GM10266 (cell line): ENCODE measurements at regions not wholly inside any gene's neighbourhood (a gene's known extent, or its start where the extent isn't known, plus 50 kb on each side); places are given as distances from the start of the nearest gene placed in this dataset.

Source experiments
- DNase-seq: peaks from one replicate; pipeline ENCODE4 v3.0.0; 2012; ENCODE audit errors: extremely low spot score
- TF ChIP-seq, protein P1 (sequence below): IDR thresholded peaks from 2 replicates; pipeline ENCODE4 v1.5.1; 2012; ENCODE audit warnings: mild to moderate bottlenecking, low read depth; ENCODE audit not compliant: control insufficient read depth, insufficient read depth; ENCODE audit errors: missing control alignments

DNA sequence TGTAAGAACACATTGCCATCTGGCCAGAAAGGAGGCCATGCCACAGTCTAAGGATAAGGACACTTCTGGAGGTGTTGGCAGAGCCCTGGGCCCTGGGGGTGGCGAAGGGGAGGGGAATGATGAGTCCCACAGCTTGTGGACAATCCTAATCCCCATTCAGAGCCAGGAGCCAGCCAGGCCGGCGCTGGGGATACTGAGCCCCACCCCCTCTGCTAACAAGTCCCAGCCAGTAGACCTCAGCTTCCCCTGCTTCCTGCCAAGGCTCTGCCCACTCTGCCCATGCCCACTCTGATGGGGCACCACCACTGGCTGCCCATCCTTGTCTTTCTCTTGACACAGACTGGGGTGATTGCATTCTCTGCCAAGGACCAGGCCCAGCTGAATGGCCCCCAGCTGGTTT is 71.9 kb downstream of the NAV1 start:
- TF ChIP-seq, protein P1, sequence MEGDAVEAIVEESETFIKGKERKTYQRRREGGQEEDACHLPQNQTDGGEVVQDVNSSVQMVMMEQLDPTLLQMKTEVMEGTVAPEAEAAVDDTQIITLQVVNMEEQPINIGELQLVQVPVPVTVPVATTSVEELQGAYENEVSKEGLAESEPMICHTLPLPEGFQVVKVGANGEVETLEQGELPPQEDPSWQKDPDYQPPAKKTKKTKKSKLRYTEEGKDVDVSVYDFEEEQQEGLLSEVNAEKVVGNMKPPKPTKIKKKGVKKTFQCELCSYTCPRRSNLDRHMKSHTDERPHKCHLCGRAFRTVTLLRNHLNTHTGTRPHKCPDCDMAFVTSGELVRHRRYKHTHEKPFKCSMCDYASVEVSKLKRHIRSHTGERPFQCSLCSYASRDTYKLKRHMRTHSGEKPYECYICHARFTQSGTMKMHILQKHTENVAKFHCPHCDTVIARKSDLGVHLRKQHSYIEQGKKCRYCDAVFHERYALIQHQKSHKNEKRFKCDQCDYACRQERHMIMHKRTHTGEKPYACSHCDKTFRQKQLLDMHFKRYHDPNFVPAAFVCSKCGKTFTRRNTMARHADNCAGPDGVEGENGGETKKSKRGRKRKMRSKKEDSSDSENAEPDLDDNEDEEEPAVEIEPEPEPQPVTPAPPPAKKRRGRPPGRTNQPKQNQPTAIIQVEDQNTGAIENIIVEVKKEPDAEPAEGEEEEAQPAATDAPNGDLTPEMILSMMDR: no peak
- no peak for DNase-seq

DNA sequence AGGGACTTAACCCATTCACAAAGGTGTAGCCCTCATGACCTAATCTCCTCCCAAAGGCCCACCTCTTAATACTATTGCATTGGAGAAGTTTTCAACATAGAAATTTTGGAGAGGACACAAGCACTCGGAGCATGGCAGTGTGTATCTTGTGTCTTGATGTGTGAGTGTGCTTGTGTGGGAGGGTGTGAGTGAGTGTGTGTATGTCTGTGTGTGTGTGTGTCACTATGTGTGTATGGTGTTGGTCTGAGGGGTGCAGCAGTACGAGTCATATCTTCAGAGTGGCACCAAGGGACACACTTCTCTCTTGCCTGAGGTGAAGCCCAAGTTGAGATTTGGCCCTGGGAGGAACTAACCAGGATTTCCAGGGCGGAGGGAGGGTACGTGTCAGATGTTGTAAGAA is 73.7 kb downstream of the NAV1 start:
- DNase-seq: no peak
- TF ChIP-seq, protein P1: no peak

DNA sequence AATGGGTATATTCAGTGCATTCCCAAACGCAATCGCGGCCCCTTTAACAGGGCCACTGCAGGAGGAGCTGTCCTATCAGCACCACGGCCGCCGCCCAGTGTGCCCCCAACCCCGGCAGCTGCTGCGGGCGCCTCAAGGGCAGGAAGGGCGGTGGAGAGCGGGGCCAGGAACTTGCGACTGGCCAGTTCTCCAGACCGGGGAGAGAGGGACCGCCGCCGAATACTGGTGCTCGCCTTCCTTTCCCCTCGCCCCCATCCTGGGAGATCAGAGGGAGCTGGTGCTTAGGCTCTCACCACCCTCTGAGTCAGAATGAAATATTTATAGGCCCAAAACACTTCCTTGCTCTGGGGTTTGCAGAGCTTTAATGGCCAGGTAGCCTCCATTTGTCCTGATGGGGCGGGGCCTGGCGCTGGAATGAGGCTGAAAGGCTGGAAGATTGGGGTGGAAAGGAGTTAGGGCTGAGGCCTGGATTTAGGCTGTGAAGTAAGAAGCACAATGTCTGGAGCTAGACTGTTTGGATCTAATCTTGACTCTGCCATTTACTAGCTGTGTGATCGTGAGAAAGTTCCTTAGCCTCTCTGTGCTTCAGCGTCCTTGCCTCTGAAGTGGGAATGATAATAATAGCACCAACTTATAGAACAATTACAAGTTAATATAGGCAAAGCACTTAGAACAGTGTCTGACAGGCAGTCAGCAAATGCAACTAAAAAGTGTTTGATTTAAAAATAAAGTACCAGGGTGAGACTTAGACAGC is 75.5 kb downstream of the NAV1 start:
- TF ChIP-seq, protein P1: no peak
- no peak for DNase-seq

DNA sequence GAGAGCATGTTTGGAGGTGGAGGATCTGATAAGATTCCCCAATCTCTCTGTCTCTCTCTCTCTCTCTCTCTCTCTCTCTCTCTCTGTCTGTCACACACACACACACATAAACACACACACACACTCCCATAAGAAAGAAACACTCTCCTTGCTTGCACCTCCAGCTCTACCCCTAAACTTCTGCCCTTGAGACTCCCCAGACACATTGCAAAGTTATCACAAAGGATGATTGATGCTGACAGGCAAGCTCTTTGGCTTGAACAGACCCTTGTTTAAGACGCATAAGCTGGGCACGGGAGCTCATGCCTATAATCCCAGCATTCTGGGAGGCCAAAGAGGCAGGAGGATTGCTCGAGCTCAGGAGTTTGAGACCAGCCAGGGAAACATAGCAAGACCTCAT is 78.2 kb downstream of the NAV1 start:
- TF ChIP-seq, protein P1: no peak
- DNase-seq: no peak

DNA sequence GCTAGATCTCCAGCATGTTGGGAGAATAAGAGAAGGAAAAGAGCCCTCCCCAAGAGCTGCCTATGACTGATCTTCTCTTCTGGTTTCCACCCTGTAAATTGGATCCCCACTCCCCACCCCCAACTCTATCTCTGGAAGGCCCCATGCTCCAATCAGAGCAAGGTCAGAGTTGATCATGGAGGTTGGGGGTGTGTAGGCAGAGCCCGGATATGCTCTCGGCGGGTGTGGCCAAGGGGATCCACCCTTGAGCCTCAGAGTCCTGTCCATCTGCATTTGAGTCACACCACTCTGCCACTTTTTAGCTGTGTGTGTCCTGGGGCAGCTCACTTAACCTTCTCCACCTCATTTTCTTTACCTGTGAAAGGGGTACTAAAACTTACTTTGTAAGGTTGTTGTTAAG is 79.5 kb downstream of the NAV1 start:
- DNase-seq: no peak
- TF ChIP-seq, protein P1: no peak

DNA sequence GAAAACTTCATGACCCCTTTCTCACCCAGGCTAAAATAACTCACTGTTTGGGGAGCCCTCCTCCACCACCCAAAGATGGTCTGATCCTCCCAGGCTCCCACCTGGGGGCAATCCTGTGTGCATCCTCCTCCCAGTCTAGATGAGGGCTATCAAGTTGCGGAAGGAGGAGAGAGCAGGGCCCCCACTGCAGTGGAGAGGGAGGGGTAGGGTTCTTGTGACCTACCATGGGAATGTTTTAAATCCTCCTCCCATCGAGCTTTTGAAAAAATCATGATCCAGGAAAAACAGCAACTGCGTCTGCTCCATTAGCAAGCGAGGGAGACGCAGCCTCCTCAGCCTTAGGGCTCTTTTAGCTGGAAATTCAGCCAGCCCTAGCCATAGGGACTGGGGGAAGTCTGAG is 80.0 kb downstream of the NAV1 start:
- no peak for DNase-seq
- TF ChIP-seq, protein P1: no peak

DNA sequence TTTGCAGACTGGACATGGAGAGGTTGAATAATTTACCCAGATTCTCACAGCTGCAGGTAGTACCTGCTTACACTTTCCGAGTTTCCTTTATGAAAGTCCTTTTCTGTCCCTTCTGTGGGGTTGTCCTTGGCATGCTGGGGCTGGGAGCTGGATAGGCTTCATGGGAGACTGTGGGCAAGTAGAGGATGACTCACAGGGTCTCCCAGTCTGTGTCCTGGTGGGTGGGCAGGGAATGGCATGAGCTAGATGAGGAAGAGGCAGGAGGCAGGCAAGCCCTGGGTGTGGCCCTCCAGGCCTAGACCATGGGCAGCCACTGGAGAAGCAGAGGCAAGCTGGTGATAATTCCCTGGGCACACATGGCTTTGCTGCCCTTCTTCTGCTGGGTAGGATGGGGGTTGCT is 80.6 kb downstream of the NAV1 start:
- no peak for DNase-seq
- TF ChIP-seq, protein P1: no peak
